Aorta (tissue), 5 donors: ENCODE measurements at regions not wholly inside any gene's neighbourhood (a gene's known extent, or its start where the extent isn't known, plus 50 kb on each side); places are given as distances from the start of the nearest gene placed in this dataset.

Experiments
- ATAC-seq: fragments of 200-7000 bp; cut with Tn5 transposase; one replicate; pipeline ENCODE4 v1.9.1; 2022; ENCODE audit warnings: moderate library complexity; ENCODE audit not compliant: low FRiP score
- DNase-seq, 2 donors: peaks; one replicate each; pipeline ENCODE4 v3.0.0-alpha.2; 2020
- H3K27ac ChIP-seq, 2 donors: one replicate each; pipeline ENCODE4 v1.5.1; 2013; ENCODE audit warnings: low read length in 2 of 2, mild to moderate bottlenecking in 2 of 2, moderate library complexity in 2 of 2, control low read depth in 1 of 2, inconsistent platforms in 1 of 2, low read depth in 1 of 2
- H3K27me3 ChIP-seq, 2 donors: one replicate each; pipeline ENCODE4 v1.6.1; 2013; ENCODE audit warnings: control low read depth in 1 of 2, low read length in 1 of 2, mild to moderate bottlenecking in 1 of 2, moderate library complexity in 1 of 2; ENCODE audit not compliant: insufficient read depth in 2 of 2, control insufficient read depth in 1 of 2
- H3K36me3 ChIP-seq, 2 donors: one replicate each; pipeline ENCODE4 v1.6.1; 2013; ENCODE audit warnings: control low read depth in 1 of 2, low read length in 1 of 2, mild to moderate bottlenecking in 1 of 2; ENCODE audit not compliant: insufficient read depth in 2 of 2, control insufficient read depth in 1 of 2
- H3K4me1 ChIP-seq, 2 donors: one replicate each; pipeline ENCODE4 v1.6.1; 2013; ENCODE audit warnings: low read length in 2 of 2, control low read depth in 1 of 2, mild to moderate bottlenecking in 1 of 2, moderate library complexity in 1 of 2; ENCODE audit not compliant: insufficient read depth in 2 of 2, control insufficient read depth in 1 of 2
- H3K4me3 ChIP-seq, 2 donors: one replicate each; pipeline ENCODE4 v1.5.1; 2013; ENCODE audit warnings: low read length in 2 of 2, control low read depth in 1 of 2, mild to moderate bottlenecking in 1 of 2
- H3K9me3 ChIP-seq: one replicate; pipeline ENCODE4 v1.6.1; 2013; ENCODE audit warnings: mild to moderate bottlenecking, low read length; ENCODE audit not compliant: control insufficient read depth
- WGBS, 2 donors: extraction: QIAGEN DNeasy Blood & Tissue Kit; methylation state at CpG; one replicate each; pipeline ENCODE4 v1.1.7; 2013; 5-methylcytosine and 5-hydroxymethylcytosine counted together
- intact Hi-C, 2 donors: fragments of 100-400 bp; cut with DNase I; formaldehyde crosslinking; loops; one replicate each; pipeline versions ENCODE4 v1.14.2 to v1.15.0; 2022
- donor health status: healthy with polysubstance abuse.
- donor health status: Bipolar disorder and iron deficiency.
- donor health status: DM: no; HTN: no; CAD: no.
- donor health status: DM: no; HTN: no; CAD: no.
- donor health status: DM: yes; HTN: yes; CAD: no.

DNA sequence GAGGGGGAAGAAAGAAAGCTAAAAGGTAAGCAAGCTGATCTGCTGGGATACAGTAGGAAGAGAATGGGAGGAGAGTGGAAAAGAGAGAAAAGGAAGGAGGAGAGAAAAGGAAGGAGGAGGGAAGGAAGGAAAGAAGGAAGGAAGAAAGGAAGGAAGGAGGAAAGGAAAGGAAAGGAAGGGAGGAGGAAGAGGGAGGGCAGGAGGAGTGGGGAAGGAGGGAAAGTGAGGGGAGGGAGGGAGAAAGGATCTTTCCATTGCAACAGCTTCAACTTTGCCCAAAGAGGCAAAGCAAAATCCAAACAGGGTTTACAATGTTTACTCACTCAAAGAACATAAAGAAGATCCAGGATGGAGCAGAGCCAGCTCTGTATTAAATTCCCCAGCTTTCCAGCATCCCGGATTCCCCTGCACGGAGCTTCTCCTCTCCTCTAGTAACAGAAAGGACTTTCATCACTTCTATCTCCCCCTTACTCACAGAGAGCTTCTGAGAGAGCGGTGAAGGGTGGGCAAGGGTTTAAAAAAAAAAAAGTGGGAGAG is 494.2 kb upstream of the PROK2 start:
- intact Hi-C loops, result loop anchor here in 1 of 2 donors (10.0 kb wide), 1 partner anchor 546 kb away; no protein-coding TSS in a partner anchor
- 88 to 91% methylated on average over 3 of the region's 3 CpGs for WGBS, 2 donors
- DNase-seq (no peak), ATAC-seq (no peak)
- Histone ChIP-seq H3K9me3 (peaks cover 4% of the 10 kb centered on the region), H3K27ac (no peak overlapping the region), H3K27me3 (no peaks in the 10 kb centered on the region), H3K4me3 (no peak overlapping the region), H3K36me3 (no peaks in the 10 kb centered on the region), H3K4me1 (no peaks in the 10 kb centered on the region)

DNA sequence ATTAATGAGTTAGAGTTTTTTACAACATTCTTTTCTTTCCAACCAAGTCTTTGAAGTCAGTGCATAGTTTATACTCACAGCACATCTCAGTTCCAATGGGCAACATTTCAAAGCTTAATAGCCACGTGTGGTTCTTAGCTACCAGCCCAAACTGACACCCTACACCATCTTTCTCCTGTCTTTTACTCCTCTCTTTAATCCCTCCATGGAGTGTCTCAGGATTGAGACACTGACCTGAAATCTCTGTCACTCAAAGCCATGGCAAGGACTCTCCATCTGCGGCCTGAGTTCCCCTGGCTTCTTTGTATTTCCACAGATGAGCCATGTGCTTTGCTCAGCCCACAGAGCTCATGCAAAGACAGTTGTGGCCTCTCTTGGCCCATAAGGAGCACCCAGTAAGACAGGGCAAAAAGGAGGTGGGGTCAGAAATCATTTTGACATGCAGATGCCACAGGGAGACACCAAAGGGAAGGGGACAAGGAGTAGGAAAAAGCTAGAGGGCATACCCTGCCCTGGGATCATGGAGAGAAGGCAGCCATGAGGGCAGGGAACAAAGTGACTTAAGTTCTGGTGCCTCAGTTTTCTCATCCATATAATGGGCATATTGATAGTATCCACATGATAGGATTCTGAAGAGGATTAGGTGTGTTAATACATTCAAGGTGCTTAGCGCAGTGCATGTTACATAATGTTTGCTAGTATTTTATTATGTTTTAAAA is 493.6 kb upstream of the PROK2 start:
- Histone ChIP-seq H3K27ac (no peak overlapping the region), H3K27me3 (no peaks in the 10 kb centered on the region), H3K9me3 (peaks cover 4% of the 10 kb centered on the region), H3K4me3 (no peak overlapping the region), H3K36me3 (no peaks in the 10 kb centered on the region), H3K4me1 (no peaks in the 10 kb centered on the region)
- DNase-seq (no peak), ATAC-seq (no peak)
- intact Hi-C loops, result loop anchor here in 1 of 2 donors (10.0 kb wide), 1 partner anchor 546 kb away; no protein-coding TSS in a partner anchor
- WGBS, 2 donors, result 61 to 88% methylated on average over 3 of the region's 3 CpGs

DNA sequence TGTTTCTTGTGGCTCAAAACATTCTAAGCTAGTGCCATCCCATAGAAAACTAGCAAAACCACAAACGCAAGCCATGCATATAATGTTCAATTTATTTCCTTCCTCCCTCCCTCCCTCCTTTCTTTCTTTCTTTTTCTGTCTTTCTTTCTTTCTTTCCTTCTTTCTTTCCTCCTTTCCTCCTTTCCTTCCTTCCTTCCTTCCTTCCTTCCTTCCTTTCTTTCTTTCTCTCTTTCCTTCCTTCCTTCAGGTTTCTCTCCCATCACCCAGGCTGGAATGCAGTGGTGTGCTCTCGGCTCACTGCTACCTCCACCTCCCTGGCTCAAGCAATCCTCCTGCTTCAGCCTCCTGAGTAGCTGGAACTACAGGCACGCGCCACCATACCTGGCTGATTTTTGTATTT is 492.8 kb upstream of the PROK2 start:
- 99 to 100% methylated on average over 4 of the region's 4 CpGs for WGBS, 2 donors
- ATAC-seq, result no peak
- Histone ChIP-seq H3K27me3 (no peaks in the 10 kb centered on the region), H3K4me3 (no peak overlapping the region), H3K27ac (no peak overlapping the region), H3K36me3 (no peaks in the 10 kb centered on the region), H3K4me1 (no peaks in the 10 kb centered on the region), H3K9me3 (peaks cover 2% of the 10 kb centered on the region)
- intact Hi-C loops, result loop anchor here in 1 of 2 donors (10.0 kb wide), 1 partner anchor 547 kb away; no protein-coding TSS in a partner anchor
- DNase-seq, result no peak

DNA sequence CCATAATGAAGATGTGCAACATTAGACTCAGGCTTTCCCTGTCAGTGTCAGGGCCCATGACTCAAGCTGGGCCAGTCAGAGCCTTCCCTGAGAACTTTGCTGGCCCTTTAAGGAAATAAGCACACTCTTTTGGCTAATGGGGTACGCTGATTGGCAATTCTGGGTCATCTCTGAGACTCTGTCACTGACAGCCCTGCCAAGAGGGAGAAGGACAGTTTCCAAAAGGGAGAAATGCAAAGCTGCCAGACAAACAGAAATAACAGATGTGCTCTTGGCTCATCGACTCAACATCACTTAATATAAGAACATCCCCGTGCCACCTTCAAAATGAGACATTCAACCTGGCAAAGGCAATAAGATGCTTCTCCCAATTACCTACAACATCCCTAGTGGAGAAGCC is 491.9 kb upstream of the PROK2 start:
- H3K9me3 ChIP-seq, result no peaks in the 10 kb centered on the region
- 95 to 97% methylated on average over 3 of the region's 3 CpGs for WGBS, 2 donors
- H3K4me3 ChIP-seq, result no peak overlapping the region
- no peak for ATAC-seq
- no peaks in the 10 kb centered on the region for H3K27me3 ChIP-seq
- no peak for DNase-seq
- no peak overlapping the region for H3K27ac ChIP-seq
- intact Hi-C loops, result loop anchor here in 1 of 2 donors (10.0 kb wide), 1 partner anchor 548 kb away; no protein-coding TSS in a partner anchor
- no peaks in the 10 kb centered on the region for H3K36me3 ChIP-seq
- H3K4me1 ChIP-seq, result no peaks in the 10 kb centered on the region

DNA sequence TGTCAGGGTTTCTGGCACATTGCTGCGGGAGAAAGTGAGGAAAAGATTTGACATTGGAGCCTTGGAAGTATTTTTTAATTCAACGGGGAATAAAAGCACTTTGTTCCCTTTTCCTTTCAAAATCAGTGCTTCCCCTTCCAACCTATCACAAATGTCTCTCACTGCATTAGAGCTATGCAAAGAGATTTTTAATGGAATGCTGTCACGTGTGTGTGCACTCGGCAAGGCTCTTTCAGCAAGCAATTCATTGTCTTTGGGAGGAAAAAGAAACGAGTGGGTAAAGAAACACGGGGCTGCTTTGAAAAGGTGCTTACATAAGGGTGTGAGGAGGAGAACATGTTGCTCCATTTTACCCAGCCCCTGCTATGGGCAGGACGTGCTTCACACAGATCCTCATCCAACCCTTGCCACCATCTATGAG is 490.4 kb upstream of the PROK2 start:
- WGBS, 2 donors, result 45 to 86% methylated on average over 7 of the region's 7 CpGs
- no peak for DNase-seq
- no peaks in the 10 kb centered on the region for H3K4me1 ChIP-seq
- intact Hi-C loops, result loop anchor here in 1 of 2 donors (10.0 kb wide), 1 partner anchor 549 kb away; no protein-coding TSS in a partner anchor
- ATAC-seq, result no peak
- no peak overlapping the region for H3K4me3 ChIP-seq
- no peaks in the 10 kb centered on the region for H3K36me3 ChIP-seq
- H3K9me3 ChIP-seq, result no peaks in the 10 kb centered on the region
- H3K27ac ChIP-seq, result no peak overlapping the region
- H3K27me3 ChIP-seq, result no peaks in the 10 kb centered on the region

DNA sequence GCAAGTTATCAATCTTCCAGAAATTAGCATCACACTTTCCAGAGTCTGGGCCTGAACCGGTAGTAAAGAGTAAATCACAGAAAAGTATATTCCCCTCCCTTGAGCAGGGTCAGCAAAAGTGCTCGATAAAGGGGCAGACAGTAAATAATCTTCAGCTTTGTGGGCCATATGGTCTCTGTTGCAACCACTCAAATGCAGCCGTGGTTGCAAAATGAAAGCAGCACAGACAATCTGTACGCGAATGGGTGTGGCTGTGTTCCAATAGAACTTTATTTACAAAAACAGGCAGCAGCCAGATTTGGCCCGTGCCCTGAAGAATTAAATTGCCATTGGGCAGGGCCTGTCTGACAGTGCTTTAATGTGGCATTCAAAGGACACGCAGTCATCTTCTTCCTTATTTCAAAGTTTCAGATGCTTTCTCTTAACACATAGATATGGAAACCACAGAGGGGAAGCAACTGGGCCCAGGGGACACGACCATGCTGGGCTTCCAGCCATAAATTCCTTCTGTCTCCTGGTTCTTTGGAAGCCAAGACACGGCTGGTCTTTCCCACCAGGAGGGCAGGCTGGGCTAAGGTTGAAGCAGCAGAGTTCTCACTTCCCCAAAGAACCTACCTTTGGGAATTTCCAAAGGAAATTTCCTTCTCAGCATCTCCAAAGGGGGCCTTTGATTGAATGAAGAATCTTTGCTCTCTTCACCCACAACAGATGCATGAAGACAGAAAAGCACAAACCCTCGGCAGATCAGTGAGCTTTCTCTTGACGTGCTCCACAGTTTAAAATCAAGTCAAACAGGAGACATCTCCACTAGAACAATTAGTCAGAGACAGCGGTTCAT is 489.8 kb upstream of the PROK2 start:
- H3K9me3 ChIP-seq, result no peaks in the 10 kb centered on the region
- ATAC-seq, result no peak
- 49 to 62% methylated on average over 12 of the region's 12 CpGs for WGBS, 2 donors

DNA sequence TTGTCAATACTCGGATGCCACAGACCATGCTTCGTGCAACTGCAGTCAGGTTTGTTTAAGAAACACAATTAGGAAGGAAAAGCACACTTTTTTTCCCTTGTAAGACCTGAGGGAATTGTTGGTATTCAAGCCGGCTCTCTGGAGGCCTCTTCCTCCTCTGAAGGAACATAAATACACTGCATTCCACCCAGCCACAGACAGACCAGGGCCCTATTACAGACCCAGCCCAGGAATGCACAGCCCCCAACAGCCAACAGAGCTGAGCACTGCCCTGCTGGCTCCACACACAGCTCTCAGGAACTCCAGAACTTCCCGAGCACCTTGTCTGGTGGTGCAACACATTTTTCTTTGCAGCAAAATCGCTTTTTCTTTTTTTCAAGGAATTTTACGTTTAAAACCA is 488.7 kb upstream of the PROK2 start:
- H3K9me3 ChIP-seq, result no peaks in the 10 kb centered on the region
- 32 to 45% methylated on average over 6 of the region's 6 CpGs for whole genome bisulfite sequencing, 2 donors
- H3K36me3 ChIP-seq, result no peaks in the 10 kb centered on the region
- DNase-seq (no peak), ATAC-seq (no peak)
- no peaks in the 10 kb centered on the region for H3K4me1 ChIP-seq
- intact Hi-C loops, result loop anchor here in 1 of 2 donors (10.0 kb wide), 1 partner anchor 551 kb away; no protein-coding TSS in a partner anchor
- H3K4me3 ChIP-seq, result no peak overlapping the region
- no peak overlapping the region for H3K27ac ChIP-seq
- H3K27me3 ChIP-seq, result no peaks in the 10 kb centered on the region

More for the DNA sequence above, 489.8 kb upstream of the PROK2 start:
- intact Hi-C loops, result loop anchor here in 1 of 2 donors (10.0 kb wide), 1 partner anchor 550 kb away; no protein-coding TSS in a partner anchor
- H3K4me1 ChIP-seq, result no peaks in the 10 kb centered on the region
- H3K4me3 ChIP-seq, result no peak overlapping the region
- no peak for DNase-seq
- H3K27me3 ChIP-seq, result no peaks in the 10 kb centered on the region
- no peak overlapping the region for H3K27ac ChIP-seq
- H3K36me3 ChIP-seq, result no peaks in the 10 kb centered on the region

DNA sequence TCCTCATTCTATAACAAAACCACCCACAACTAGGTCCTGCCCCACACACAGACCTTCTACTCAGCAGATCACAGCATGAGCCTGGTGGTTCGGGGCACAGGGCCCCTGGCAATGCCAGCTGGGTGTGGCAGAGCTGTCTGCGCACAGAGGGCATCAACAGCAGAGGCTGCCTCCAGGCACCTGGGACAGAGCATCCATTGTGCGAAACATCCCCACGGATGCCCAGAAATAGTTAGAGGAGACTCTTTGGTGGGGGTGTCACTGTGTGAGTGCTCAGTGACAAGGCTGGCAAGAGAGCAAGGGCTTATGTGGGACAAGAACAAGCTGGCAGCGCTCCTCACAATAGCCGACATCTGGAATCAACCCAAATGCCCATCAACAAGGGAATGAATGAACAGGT is 487.4 kb upstream of the PROK2 start:
- 93 to 96% methylated on average over 6 of the region's 6 CpGs for WGBS, 2 donors
- H3K27me3 ChIP-seq, result no peaks in the 10 kb centered on the region
- ATAC-seq, result no peak
- H3K4me1 ChIP-seq, result no peaks in the 10 kb centered on the region
- H3K36me3 ChIP-seq, result no peaks in the 10 kb centered on the region
- no peak overlapping the region for H3K4me3 ChIP-seq
- H3K9me3 ChIP-seq, result no peaks in the 10 kb centered on the region
- H3K27ac ChIP-seq, result no peak overlapping the region
- intact Hi-C loops, result loop anchor here in 1 of 2 donors (10.0 kb wide), 1 partner anchor 552 kb away; no protein-coding TSS in a partner anchor
- DNase-seq, result no peak
